IPS DF 6.9 (cell line): ENCODE measurements at regions not wholly inside any gene's neighbourhood (a gene's known extent, or its start where the extent isn't known, plus 50 kb on each side); places are given as distances from the start of the nearest gene placed in this dataset.
"Not testable (repeated sequence)": the region's sequence is repeated elsewhere in the genome, so short reads cannot be mapped to it uniquely, and the experiment has no call there.

ENCODE experiments used
- DNase-seq: peaks from one replicate; pipeline ENCODE4 v3.0.0-alpha.2; 2013; ENCODE audit warnings: low read depth, low spot score
- H3K27ac ChIP-seq: one replicate; pipeline ENCODE4 v1.5.1; 2013; ENCODE audit warnings: low read length, control low read depth
- H3K27me3 ChIP-seq: 2 replicates; pipeline ENCODE4 v1.6.1; 2013; ENCODE audit warnings: mild to moderate bottlenecking, low read length; ENCODE audit not compliant: control insufficient read depth, insufficient read depth
- H3K36me3 ChIP-seq: 2 replicates; pipeline ENCODE4 v1.6.1; 2013; ENCODE audit warnings: low read length; ENCODE audit not compliant: control insufficient read depth, insufficient read depth
- H3K4me1 ChIP-seq: 2 replicates; pipeline ENCODE4 v1.6.1; 2013; ENCODE audit warnings: low read length; ENCODE audit not compliant: control insufficient read depth, insufficient read depth
- H3K4me3 ChIP-seq: 2 replicates; pipeline ENCODE4 v1.5.1; 2013; ENCODE audit warnings: mild to moderate bottlenecking, low read length
- H3K9me3 ChIP-seq: 2 replicates; pipeline ENCODE4 v1.6.1; 2013; ENCODE audit warnings: low read length, inconsistent platforms; ENCODE audit not compliant: control insufficient read depth, insufficient read depth
- WGBS: extraction: QIAGEN DNeasy Blood & Tissue Kit; methylation state at CpG from one replicate; pipeline ENCODE4 v1.1.7; 2013; ENCODE audit warnings: mixed read lengths, missing lambda C conversion rate; ENCODE audit not compliant: insufficient read length, insufficient coverage; 5-methylcytosine and 5-hydroxymethylcytosine counted together

DNA sequence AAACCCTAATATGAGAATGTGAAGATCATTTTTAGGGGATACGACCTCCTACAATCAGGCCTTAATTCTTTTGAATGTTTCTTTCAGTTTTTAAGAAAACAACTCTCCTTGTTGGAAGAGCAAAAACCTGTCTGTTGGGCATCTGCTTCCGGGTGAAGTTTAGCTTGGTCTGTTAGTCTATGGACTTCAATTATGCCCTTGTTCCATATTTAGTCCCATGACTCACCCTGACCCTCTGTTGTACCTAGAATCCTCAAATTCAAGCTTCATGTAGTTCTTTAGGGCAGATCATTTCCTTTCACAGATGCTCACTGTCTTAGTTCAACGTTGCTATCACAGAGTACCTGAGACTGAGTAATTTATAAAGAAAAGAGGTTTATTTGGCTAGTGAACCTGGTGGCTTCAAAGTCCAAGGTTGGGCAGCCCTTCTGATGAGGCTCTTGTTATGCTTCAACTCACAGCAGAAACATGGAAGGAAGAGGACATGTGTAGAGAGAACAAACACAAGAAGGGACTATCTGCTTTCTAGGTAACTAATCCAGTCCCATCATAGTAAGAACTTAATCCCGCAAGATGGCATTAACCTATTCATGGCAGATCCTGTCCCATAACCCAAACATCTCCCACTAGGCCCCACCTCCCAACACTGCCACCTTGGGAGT is 82.5 kb upstream of the SERPINE2 start:
- DNase-seq = no peak
- Histone ChIP-seq H3K27me3 (no peaks in the 10 kb centered on the region), H3K4me1 (no peaks in the 10 kb centered on the region), H3K27ac (no peak overlapping the region), H3K9me3 (no peaks in the 10 kb centered on the region), H3K4me3 (no peak overlapping the region), H3K36me3 (no peaks in the 10 kb centered on the region)
- WGBS = no CpG with 5 or more reads among the region's 4 CpGs

- no peaks in the 10 kb centered on the region for H3K36me3 ChIP-seq
- no peak overlapping the region for H3K4me3 ChIP-seq
- no peaks in the 10 kb centered on the region for H3K27me3 ChIP-seq
- no peak overlapping the region for H3K27ac ChIP-seq
- no peaks in the 10 kb centered on the region for H3K4me1 ChIP-seq
- H3K9me3 ChIP-seq = no peaks in the 10 kb centered on the region
- 100% methylated on average over 1 of the region's 1 CpG for WGBS
- DNase-seq = no peak
These were observed 81.9 kb upstream of the SERPINE2 start for GRCh38 chr2:224120986-224121385.

DNA sequence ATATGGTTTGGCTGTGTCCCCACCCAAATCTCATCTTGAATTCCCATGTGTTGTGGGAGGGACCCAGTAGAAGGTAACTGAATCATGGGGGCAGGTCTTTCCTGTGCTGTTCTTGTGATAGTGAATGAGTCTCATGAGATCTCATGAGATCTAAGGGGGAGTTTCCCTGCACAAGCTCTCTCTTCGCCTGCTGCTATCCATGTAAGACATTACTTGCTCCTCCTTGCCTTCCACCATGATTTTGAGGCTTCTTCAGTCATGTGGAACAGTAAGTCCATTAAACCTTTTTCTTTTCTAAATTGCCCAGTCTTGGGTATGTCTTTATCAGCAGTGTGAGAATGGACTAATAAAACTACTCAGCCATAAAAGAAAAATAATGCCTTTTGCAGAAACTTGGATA is 80.8 kb upstream of the SERPINE2 start:
- not testable (repeated sequence) for H3K27me3 ChIP-seq, DNase-seq, H3K27ac ChIP-seq, H3K4me1 ChIP-seq, H3K4me3 ChIP-seq, H3K9me3 ChIP-seq, H3K36me3 ChIP-seq
- no CpG with 5 or more reads among the region's 1 CpG for WGBS

- Histone ChIP-seq H3K4me1 (peaks cover 1% of the 10 kb centered on the region; the same call in 1 of the 2 replicates), H3K27me3 (no peaks in the 10 kb centered on the region), H3K36me3 (no peaks in the 10 kb centered on the region), H3K4me3 (no peak overlapping the region), H3K27ac (no peak overlapping the region), H3K9me3 (no peaks in the 10 kb centered on the region)
- DNase-seq = no peak
- no CpG with 5 or more reads among the region's 2 CpGs for WGBS
These were observed 75.3 kb upstream of the SERPINE2 start for GRCh38 chr2:224114428-224114827.

- not testable (repeated sequence) for H3K9me3 ChIP-seq, H3K4me1 ChIP-seq, H3K36me3 ChIP-seq, H3K27ac ChIP-seq, H3K4me3 ChIP-seq, DNase-seq, H3K27me3 ChIP-seq
- no CpG with 5 or more reads among the region's 1 CpG for WGBS
These were observed 74.8 kb upstream of the SERPINE2 start for GRCh38 chr2:224113930-224114329.

DNA sequence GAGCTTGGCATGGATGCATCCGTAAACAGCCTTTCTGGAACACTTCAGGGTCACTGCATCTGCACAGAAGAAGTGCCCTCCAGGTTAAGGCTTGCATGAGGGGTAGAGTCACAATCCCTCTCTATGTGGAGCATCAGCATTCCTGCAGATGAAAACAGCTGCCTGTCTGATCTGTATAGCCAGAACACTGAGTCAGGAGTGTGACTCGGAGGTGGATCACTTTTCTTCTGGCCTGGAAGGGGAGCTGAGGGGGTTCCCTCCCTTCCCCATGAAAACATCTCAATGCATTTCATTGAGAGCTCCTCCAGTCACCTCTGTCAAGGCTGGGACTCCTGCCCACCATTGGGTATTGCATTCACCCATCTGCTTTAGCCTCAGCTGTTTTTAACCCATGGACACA is 72.5 kb upstream of the SERPINE2 start:
- DNase-seq = no peak
- no CpG with 5 or more reads among the region's 2 CpGs for WGBS
- Histone ChIP-seq H3K27ac (no peak overlapping the region), H3K36me3 (no peaks in the 10 kb centered on the region), H3K27me3 (no peaks in the 10 kb centered on the region), H3K9me3 (no peaks in the 10 kb centered on the region), H3K4me3 (no peak overlapping the region), H3K4me1 (peaks cover 1% of the 10 kb centered on the region; the same call in 1 of the 2 replicates)

DNA sequence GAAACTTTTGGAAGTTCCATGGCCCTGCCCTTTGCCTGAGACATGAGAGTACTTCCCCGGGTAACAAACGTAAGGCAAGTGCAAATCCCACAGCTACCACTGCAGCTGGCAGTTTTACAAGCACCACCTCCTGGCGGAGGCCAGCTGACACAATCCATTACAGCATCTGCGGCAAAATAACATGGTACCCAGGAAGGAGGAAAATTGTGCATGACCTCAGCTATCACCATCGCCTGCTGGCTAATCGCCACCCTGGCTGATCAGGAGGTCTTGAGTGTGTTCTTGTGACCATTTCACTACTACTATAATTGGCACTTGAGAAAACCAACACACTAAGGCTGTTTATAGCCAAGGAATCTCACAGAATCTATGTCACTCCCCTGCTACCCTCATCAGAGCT is 71.7 kb upstream of the SERPINE2 start:
- H3K36me3 ChIP-seq = no peaks in the 10 kb centered on the region
- H3K27ac ChIP-seq = no peak overlapping the region
- no peak overlapping the region for H3K4me3 ChIP-seq
- no peak for DNase-seq
- H3K4me1 ChIP-seq = peaks cover 1% of the 10 kb centered on the region; the same call in 1 of the 2 replicates
- WGBS = no CpG with 5 or more reads among the region's 6 CpGs
- no peaks in the 10 kb centered on the region for H3K27me3 ChIP-seq
- no peaks in the 10 kb centered on the region for H3K9me3 ChIP-seq

DNA sequence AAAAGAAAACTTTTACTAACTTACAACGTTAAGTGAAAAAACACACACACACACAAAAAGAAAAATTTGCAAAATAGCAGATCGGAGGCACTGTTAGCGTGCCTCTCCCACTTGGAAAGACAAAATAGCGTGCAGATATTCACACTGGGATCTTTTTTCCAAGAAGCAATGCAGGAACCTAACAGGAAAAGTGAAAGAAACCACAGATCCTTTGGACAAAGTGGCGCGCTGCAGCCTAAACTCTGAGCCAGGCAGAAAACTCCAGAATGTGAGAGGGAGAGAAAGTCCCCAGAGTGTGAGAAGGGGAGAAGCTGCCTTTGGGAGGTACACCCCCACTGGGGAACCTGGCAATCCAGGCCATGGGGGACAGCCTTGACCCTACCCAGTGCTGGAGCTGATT is 70.7 kb upstream of the SERPINE2 start:
- H3K9me3 ChIP-seq = no peaks in the 10 kb centered on the region
- H3K27me3 ChIP-seq = no peaks in the 10 kb centered on the region
- H3K36me3 ChIP-seq = no peaks in the 10 kb centered on the region
- WGBS = no CpG with 5 or more reads among the region's 6 CpGs
- H3K4me3 ChIP-seq = no peak overlapping the region; the same call in 1 of the 2 replicates
- no peak for DNase-seq
- no peak overlapping the region for H3K27ac ChIP-seq
- peaks cover 1% of the 10 kb centered on the region; the same call in 1 of the 2 replicates for H3K4me1 ChIP-seq

- Histone ChIP-seq H3K4me1 (no peaks in the 10 kb centered on the region), H3K4me3 (no peak overlapping the region), H3K27ac (no peak overlapping the region), H3K9me3 (no peaks in the 10 kb centered on the region), H3K36me3 (no peaks in the 10 kb centered on the region), H3K27me3 (no peaks in the 10 kb centered on the region)
- DNase-seq = no peak
- WGBS = no CpG with 5 or more reads among the region's 2 CpGs
These were observed 67.7 kb upstream of the SERPINE2 start for GRCh38 chr2:224106794-224107193.

DNA sequence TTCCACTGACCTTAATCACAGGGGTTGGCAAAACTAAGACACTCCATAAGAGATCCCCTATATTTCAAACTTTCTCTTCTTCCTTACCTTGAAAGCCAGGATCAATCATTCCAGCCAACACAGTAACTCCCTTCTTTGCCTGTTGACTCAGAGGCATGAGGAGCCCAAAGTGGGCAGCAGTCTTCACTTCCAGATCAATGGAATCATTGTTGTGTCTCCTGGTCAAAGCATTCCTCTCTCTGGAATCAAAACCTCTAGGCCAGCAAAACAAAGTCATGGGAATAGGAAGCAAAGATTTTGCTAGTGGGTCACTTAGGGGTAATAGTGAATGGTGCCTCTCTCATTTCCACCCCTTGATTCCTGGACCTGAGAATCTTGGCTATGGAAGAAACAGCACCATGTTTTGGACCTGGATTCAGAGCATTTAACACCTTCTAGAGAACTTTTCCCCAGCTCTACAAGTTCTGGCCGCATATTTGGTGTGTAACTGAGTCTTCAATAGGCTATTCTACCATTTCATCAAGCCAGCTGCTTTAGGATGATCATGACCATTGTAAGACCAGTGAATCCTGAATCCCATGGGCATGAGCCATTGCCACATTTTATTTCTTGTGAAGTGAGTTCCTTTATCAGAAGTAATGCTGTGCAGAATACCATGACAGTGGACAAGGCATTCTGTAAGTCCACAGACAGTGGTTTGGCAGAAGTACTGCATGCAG is 65.7 kb upstream of the SERPINE2 start:
- no peaks in the 10 kb centered on the region for H3K9me3 ChIP-seq
- no peaks in the 10 kb centered on the region for H3K27me3 ChIP-seq
- WGBS = no CpG with 5 or more reads among the region's 1 CpG
- H3K36me3 ChIP-seq = no peaks in the 10 kb centered on the region
- H3K4me1 ChIP-seq = no peaks in the 10 kb centered on the region
- no peak overlapping the region for H3K4me3 ChIP-seq
- no peak for DNase-seq
- no peak overlapping the region for H3K27ac ChIP-seq

DNA sequence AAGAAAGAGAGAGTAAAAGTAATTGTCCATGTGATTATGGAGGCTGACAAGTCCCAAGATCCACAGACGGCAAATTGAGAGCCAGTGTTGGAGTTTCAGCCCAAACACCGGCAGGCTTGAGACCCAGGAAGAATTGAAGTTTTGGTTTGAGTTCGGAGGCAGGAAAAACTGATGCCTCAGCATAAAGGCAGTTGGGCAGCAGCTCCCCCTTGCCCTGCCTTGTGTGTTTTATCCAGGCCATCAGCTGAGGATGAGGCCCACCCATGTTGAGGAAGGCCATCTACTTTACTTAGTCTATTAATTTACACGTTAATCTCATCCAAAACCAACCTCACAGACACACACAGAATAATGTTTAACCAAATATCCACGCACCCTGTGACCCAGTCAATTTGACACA is 64.6 kb upstream of the SERPINE2 start:
- no peaks in the 10 kb centered on the region for H3K36me3 ChIP-seq
- H3K9me3 ChIP-seq = no peaks in the 10 kb centered on the region
- H3K4me1 ChIP-seq = no peaks in the 10 kb centered on the region
- no peak for DNase-seq
- H3K27ac ChIP-seq = no peak overlapping the region
- no peaks in the 10 kb centered on the region for H3K27me3 ChIP-seq
- 100% methylated on average over 2 of the region's 5 CpGs for WGBS
- no peak overlapping the region for H3K4me3 ChIP-seq
